ENCODE measurements at regions not wholly inside any gene's neighbourhood (a gene's known extent, or its start where the extent isn't known, plus 50 kb on each side); places are given as distances from the start of the nearest gene placed in this dataset.
"Not testable (repeated sequence)": the region's sequence is repeated elsewhere in the genome, so short reads cannot be mapped to it uniquely, and the experiment has no call there.

DNA sequence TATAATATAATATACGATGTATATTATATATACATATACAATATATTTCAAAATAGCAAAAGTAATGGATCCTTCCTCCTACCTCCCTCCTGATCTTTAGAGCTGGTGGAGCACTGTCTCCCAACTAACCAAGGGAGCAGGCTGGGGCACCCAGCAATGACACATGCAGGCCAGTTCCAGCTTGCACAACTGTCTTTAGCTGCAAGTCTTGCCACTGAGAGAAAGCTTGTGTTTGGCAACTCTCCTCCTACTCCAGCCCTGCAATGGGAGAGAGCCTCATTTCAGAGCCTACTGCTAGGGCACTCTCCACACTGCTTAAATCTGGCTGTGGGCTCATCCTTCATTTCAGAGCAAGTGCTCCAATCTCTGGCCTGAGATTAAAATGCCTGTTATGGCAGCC, 469.8 kb upstream of the OLFM3 start:
- TF ChIP-seq, protein P1, sequence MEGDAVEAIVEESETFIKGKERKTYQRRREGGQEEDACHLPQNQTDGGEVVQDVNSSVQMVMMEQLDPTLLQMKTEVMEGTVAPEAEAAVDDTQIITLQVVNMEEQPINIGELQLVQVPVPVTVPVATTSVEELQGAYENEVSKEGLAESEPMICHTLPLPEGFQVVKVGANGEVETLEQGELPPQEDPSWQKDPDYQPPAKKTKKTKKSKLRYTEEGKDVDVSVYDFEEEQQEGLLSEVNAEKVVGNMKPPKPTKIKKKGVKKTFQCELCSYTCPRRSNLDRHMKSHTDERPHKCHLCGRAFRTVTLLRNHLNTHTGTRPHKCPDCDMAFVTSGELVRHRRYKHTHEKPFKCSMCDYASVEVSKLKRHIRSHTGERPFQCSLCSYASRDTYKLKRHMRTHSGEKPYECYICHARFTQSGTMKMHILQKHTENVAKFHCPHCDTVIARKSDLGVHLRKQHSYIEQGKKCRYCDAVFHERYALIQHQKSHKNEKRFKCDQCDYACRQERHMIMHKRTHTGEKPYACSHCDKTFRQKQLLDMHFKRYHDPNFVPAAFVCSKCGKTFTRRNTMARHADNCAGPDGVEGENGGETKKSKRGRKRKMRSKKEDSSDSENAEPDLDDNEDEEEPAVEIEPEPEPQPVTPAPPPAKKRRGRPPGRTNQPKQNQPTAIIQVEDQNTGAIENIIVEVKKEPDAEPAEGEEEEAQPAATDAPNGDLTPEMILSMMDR (IDR thresholded peaks at IDR 0.05): no peak
- intact Hi-C loops (cut with DNase I): no loop called here
- ATAC-seq: no peak
- Histone ChIP-seq H3K4me1 (no peaks in the 10 kb centered on the region), H3K27me3 (no peaks in the 10 kb centered on the region), H3K9me3 (no peaks in the 10 kb centered on the region), H3K4me3 (no peak overlapping the region), H3K27ac (no peak overlapping the region), H3K36me3 (no peaks in the 10 kb centered on the region)
- peak in 1 of 4 donors; percentile 15 for DNase-seq

DNA sequence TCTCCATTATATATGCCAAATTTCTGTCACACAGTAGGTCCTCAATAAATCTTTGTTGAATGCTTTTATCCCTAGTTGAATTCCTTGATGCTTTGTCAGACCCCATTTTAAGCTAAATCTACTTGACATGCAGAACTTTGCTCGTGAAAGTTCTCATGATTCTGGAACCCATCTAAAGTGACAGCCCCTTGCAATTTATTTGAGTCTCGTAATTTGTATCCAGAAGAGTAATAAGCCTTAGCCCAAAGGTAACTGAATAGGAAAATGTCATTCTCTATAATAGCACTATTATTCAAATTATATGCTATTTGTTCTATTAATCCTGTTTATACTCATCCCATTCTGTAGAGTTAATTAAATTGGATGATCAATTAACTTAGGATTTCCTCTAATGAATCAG, 466.6 kb upstream of the OLFM3 start:
- Histone ChIP-seq H3K9me3 (no peaks in the 10 kb centered on the region), H3K4me3 (no peak overlapping the region), H3K27ac (no peak overlapping the region), H3K4me1 (no peaks in the 10 kb centered on the region), H3K27me3 (no peaks in the 10 kb centered on the region), H3K36me3 (no peaks in the 10 kb centered on the region)
- ATAC-seq (no peak), DNase-seq (no peak)
- TF ChIP-seq, protein P1 (IDR thresholded peaks at IDR 0.05): no peak
- intact Hi-C loops (cut with DNase I): no loop called here

GRCh38 chr1:102442317-102442716, 445.6 kb upstream of the OLFM3 start:
- DNase-seq: peak in 1 of 4 donors; percentile 54
- H3K27ac ChIP-seq; H3K4me3 ChIP-seq; H3K27me3 ChIP-seq; H3K4me1 ChIP-seq; intact Hi-C loops (cut with DNase I); H3K36me3 ChIP-seq; ATAC-seq: not testable (repeated sequence)
- peaks cover 0 to 18% of the 10 kb centered on the region in 2 donors for H3K9me3 ChIP-seq

- Histone ChIP-seq H3K36me3 (no peaks in the 10 kb centered on the region), H3K27me3 (no peaks in the 10 kb centered on the region), H3K4me1 (no peaks in the 10 kb centered on the region), H3K9me3 (no peaks in the 10 kb centered on the region), H3K4me3 (no peak overlapping the region), H3K27ac (no peak overlapping the region)
- DNase-seq (no peak), ATAC-seq (no peak)
- intact Hi-C loops (cut with DNase I): no loop called here
- TF ChIP-seq, protein P1 (IDR thresholded peaks at IDR 0.05): no peak
These were observed 438.8 kb upstream of the OLFM3 start for GRCh38 chr1:102435483-102435882.

DNA sequence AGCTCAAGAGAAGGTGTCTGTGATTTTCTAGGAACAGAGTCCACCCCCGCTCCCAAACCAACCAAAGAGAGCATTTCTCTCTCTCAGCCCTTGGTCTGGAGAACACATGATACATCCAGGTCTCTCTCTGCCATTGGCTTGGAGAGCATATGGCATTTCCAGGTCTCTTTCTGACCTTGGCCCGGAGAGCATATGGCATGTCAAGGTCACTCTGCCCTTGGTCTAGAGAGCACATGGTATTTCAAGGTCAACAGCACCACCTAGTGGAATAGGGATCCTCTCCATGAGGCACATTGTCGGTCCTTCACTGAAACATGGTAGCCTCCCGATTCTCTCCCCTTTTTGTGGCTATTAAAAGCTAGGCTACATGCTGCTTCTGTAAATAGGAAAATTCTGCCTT, 437.7 kb upstream of the OLFM3 start:
- TF ChIP-seq, protein P1 (IDR thresholded peaks at IDR 0.05): no peak
- Histone ChIP-seq H3K36me3 (no peaks in the 10 kb centered on the region), H3K27ac (no peak overlapping the region), H3K9me3 (peaks cover 0 to 1% of the 10 kb centered on the region in 2 donors), H3K27me3 (no peaks in the 10 kb centered on the region), H3K4me1 (no peaks in the 10 kb centered on the region), H3K4me3 (no peak overlapping the region)
- peak in 2 of 4 donors; percentile 0 to 1 for DNase-seq
- intact Hi-C loops (cut with DNase I): no loop called here
- ATAC-seq: no peak

DNA sequence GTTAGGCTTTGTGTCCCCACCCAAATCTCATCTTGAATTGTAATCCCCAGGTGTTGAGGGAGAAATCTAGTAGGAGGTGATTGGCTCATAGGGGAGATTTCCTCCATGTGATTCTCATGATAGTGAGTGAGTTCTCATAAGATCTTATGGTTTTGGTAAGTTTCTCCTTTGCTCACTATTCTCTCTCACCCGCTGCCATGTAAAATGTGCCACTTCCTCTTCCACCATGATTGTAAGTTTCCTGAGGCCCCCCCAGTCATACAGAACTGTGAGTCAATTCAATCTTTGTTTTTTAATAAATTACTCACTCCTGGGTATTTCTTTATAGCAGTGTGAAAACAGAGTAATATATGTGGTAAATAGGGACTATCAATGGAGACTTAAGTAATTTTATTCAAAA, 434.5 kb upstream of the OLFM3 start:
- ATAC-seq (no peak), DNase-seq (no peak)
- intact Hi-C loops (cut with DNase I): no loop called here
- no peaks in the 10 kb centered on the region for H3K36me3 ChIP-seq
- TF ChIP-seq, protein P1 (IDR thresholded peaks at IDR 0.05): no peak
- no peaks in the 10 kb centered on the region for H3K4me1 ChIP-seq
- H3K27ac ChIP-seq: no peak overlapping the region
- peaks cover 0 to 1% of the 10 kb centered on the region in 2 donors for H3K9me3 ChIP-seq
- H3K27me3 ChIP-seq: no peaks in the 10 kb centered on the region
- H3K4me3 ChIP-seq: no peak overlapping the region

Measured in left lung (tissue), 4 donors.